CD4-positive, alpha-beta T cell (primary cell): ENCODE measurements at regions not wholly inside any gene's neighbourhood (a gene's known extent, or its start where the extent isn't known, plus 50 kb on each side); places are given as distances from the start of the nearest gene placed in this dataset.

ENCODE experiments used
- ATAC-seq: fragments of 200-7000 bp; cut with Tn5 transposase; one replicate; pipeline ENCODE4 v1.10.0; 2022; ENCODE audit warnings: mild to moderate bottlenecking; ENCODE audit not compliant: poor library complexity
- CTCF ChIA-PET: fragments of 350-600 bp; sonication (Branson Sonifier 250); formaldehyde crosslinking; loops from one replicate; lab custom pipeline; 2021; ENCODE audit warnings: antibody characterized with exemption, inconsistent platforms; lab: Charles Lee
- POLR2A ChIA-PET: fragments of 350-600 bp; sonication (Branson Sonifier 250); formaldehyde crosslinking; loops from one replicate; lab custom pipeline; 2021; ENCODE audit warnings: antibody characterized with exemption, inconsistent platforms; lab: Charles Lee
- DNase-seq, 14 experiments: peaks; one replicate each; pipeline ENCODE4 v3.0.0-alpha.2; 2013 to 2020; ENCODE audit warnings: mixed read lengths in 2 of 14
- H3K27ac ChIP-seq, 2 donors: one replicate each; pipeline versions ENCODE4 v1.5.1 to v1.7.0; 2013; ENCODE audit warnings: low read length in 2 of 2, low read depth in 1 of 2, mild to moderate bottlenecking in 1 of 2
- H3K27me3 ChIP-seq, 2 experiments: 1 replicate in 1 of 2; 2 replicates in 1 of 2; pipeline versions ENCODE4 v1.6.1 to v1.7.0; 2013; ENCODE audit warnings: low read length in 2 of 2, control low read depth in 1 of 2, mild to moderate bottlenecking in 1 of 2, moderate library complexity in 1 of 2; ENCODE audit not compliant: insufficient read depth in 2 of 2, control insufficient read depth in 1 of 2
- H3K36me3 ChIP-seq: one replicate; pipeline ENCODE4 v1.6.1; 2013; ENCODE audit warnings: low read length, control low read depth; ENCODE audit not compliant: insufficient read depth
- H3K4me1 ChIP-seq: one replicate; pipeline ENCODE4 v1.6.1; 2013; ENCODE audit warnings: low read length, control low read depth; ENCODE audit not compliant: insufficient read depth
- H3K4me3 ChIP-seq: one replicate; pipeline ENCODE4 v1.5.1; 2013; ENCODE audit warnings: mild to moderate bottlenecking, low read length, moderate library complexity
- H3K9me3 ChIP-seq, 2 experiments: 1 replicate in 1 of 2; 2 replicates in 1 of 2; pipeline versions ENCODE4 v1.6.1 to v1.7.0; 2013; ENCODE audit warnings: low read length in 2 of 2, mild to moderate bottlenecking in 2 of 2, control low read depth in 1 of 2, moderate library complexity in 1 of 2; ENCODE audit not compliant: control insufficient read depth in 1 of 2, insufficient read depth in 1 of 2
- H3K27ac Mint-ChIP-seq: one replicate; pipeline ENCODE4 v1.8.0; 2020; ENCODE audit warnings: mixed read lengths
- H3K27me3 Mint-ChIP-seq: one replicate; pipeline ENCODE4 v1.8.0; 2021; ENCODE audit warnings: mixed read lengths
- H3K36me3 Mint-ChIP-seq: one replicate; pipeline ENCODE4 v1.8.0; 2021; ENCODE audit warnings: low read depth, mixed read lengths
- H3K4me1 Mint-ChIP-seq: one replicate; pipeline ENCODE4 v1.8.0; 2021; ENCODE audit warnings: low read depth, mixed read lengths
- H3K4me3 Mint-ChIP-seq: one replicate; pipeline ENCODE4 v1.8.0; 2020; ENCODE audit warnings: mild to moderate bottlenecking, mixed read lengths
- H3K9me3 Mint-ChIP-seq: one replicate; pipeline ENCODE4 v1.8.0; 2020; ENCODE audit warnings: mixed read lengths
- CTCF ChIP-seq: fragments of 200-600 bp; IDR thresholded peaks from one replicate; pipeline ENCODE4 v1.8.0; 2022; ENCODE audit warnings: antibody characterized with exemption, mild to moderate bottlenecking
- intact Hi-C, 2 experiments: fragments of 100-400 bp; cut with DNase I in 1 of 2; cut with micrococcal nuclease in 1 of 2; formaldehyde crosslinking; loops; one replicate each; pipeline versions ENCODE4 v1.15.1 to v1.9.0; 2023 to 2025; cut with DNase I, micrococcal nuclease

GRCh38 chr6:6525933-6526332 lies 62.6 kb upstream of the LY86 start:
- POLR2A ChIA-PET, result no interaction called here
- CTCF ChIA-PET, result no interaction called here

GRCh38 chr6:6529275-6529674 lies 59.2 kb upstream of the LY86 start:
- Mint-ChIP-seq H3K4me1 (no peaks in the 10 kb centered on the region), H3K27ac (no peak overlapping the region), H3K4me3 (no peak overlapping the region), H3K27me3 (peaks cover 51% of the 10 kb centered on the region), H3K36me3 (no peaks in the 10 kb centered on the region), H3K9me3 (no peaks in the 10 kb centered on the region)
- intact Hi-C loops, result no loop called here
- Histone ChIP-seq H3K36me3 (no peaks in the 10 kb centered on the region), H3K27ac (no peak overlapping the region), H3K27me3 (peaks cover 5 to 18% of the 10 kb centered on the region in 2 experiments), H3K4me1 (no peaks in the 10 kb centered on the region), H3K9me3 (no peaks in the 10 kb centered on the region), H3K4me3 (no peak overlapping the region)
- ChIA-PET POLR2A (no interaction called here), CTCF (no interaction called here)
- no peak for ATAC-seq
- no peak for TF ChIP-seq CTCF
- DNase-seq, result no peak

More at GRCh38 chr6:6525933-6526332, 62.6 kb upstream of the LY86 start:
- Histone ChIP-seq H3K36me3 (no peaks in the 10 kb centered on the region), H3K4me3 (no peak overlapping the region), H3K9me3 (no peaks in the 10 kb centered on the region), H3K27me3 (peaks cover 8 to 21% of the 10 kb centered on the region in 2 experiments), H3K27ac (no peak overlapping the region), H3K4me1 (no peaks in the 10 kb centered on the region)
- ATAC-seq, result no peak
- no peak for TF ChIP-seq CTCF
- Mint-ChIP-seq H3K36me3 (no peaks in the 10 kb centered on the region), H3K4me3 (no peak overlapping the region), H3K9me3 (no peaks in the 10 kb centered on the region), H3K27me3 (peaks cover 66% of the 10 kb centered on the region), H3K4me1 (no peaks in the 10 kb centered on the region), H3K27ac (no peak overlapping the region)
- intact Hi-C loops, result no loop called here
- DNase-seq, result no peak

- intact Hi-C loops, result no loop called here
- Mint-ChIP-seq H3K27me3 (peaks cover 27% of the 10 kb centered on the region), H3K4me1 (peaks cover 4% of the 10 kb centered on the region), H3K9me3 (no peaks in the 10 kb centered on the region), H3K36me3 (no peaks in the 10 kb centered on the region), H3K4me3 (no peak overlapping the region), H3K27ac (no peak overlapping the region)
- ATAC-seq (no peak), DNase-seq (no peak)
- H3K4me1 ChIP-seq, result no peaks in the 10 kb centered on the region
- no peak for TF ChIP-seq CTCF
- no peak overlapping the region for H3K4me3 ChIP-seq
- H3K27ac ChIP-seq, result no peak overlapping the region
- CTCF ChIA-PET, result no interaction called here
- H3K27me3 ChIP-seq, result peaks cover 3% of the 10 kb centered on the region in 2 experiments
- H3K9me3 ChIP-seq, result no peaks in the 10 kb centered on the region
- no peaks in the 10 kb centered on the region for H3K36me3 ChIP-seq
- POLR2A ChIA-PET, result no interaction called here
Measured at GRCh38 chr6:6533176-6533575, 55.3 kb upstream of the LY86 start.
